ENCODE measurements at regions not wholly inside any gene's neighbourhood (a gene's known extent, or its start where the extent isn't known, plus 50 kb on each side); places are given as distances from the start of the nearest gene placed in this dataset.

DNA sequence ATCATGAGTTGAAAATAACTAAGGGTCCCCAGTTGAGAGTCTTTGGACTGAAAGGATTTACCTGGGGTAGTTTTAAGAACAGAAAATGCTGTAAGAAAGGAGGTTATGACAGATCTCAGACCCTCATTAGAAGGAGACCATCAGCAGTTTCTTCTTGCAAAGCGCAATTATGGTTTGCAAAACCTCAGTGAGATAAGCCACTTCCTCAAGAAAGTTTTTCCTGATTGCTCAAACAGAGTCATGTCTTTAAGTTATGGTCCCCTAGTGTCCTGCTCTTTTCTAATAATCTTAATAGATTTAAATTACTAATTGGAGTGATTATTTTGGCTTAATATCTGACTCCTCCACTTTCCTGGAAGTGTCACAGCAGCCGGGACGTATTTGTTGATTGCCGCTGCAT, 293.2 kb upstream of the KLF4 start:
- TF ChIP-seq, protein P1, sequence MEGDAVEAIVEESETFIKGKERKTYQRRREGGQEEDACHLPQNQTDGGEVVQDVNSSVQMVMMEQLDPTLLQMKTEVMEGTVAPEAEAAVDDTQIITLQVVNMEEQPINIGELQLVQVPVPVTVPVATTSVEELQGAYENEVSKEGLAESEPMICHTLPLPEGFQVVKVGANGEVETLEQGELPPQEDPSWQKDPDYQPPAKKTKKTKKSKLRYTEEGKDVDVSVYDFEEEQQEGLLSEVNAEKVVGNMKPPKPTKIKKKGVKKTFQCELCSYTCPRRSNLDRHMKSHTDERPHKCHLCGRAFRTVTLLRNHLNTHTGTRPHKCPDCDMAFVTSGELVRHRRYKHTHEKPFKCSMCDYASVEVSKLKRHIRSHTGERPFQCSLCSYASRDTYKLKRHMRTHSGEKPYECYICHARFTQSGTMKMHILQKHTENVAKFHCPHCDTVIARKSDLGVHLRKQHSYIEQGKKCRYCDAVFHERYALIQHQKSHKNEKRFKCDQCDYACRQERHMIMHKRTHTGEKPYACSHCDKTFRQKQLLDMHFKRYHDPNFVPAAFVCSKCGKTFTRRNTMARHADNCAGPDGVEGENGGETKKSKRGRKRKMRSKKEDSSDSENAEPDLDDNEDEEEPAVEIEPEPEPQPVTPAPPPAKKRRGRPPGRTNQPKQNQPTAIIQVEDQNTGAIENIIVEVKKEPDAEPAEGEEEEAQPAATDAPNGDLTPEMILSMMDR (IDR thresholded peaks at IDR 0.05), result no peak
- no peak for TF ChIP-seq POLR2A (IDR thresholded peaks at IDR 0.05)
- no peak for TF ChIP-seq POLR2AphosphoS5 (IDR thresholded peaks at IDR 0.05)
